GM18520 (cell line): ENCODE measurements at regions not wholly inside any gene's neighbourhood (a gene's known extent, or its start where the extent isn't known, plus 50 kb on each side); places are given as distances from the start of the nearest gene placed in this dataset.
"Not testable (repeated sequence)": the region's sequence is repeated elsewhere in the genome, so short reads cannot be mapped to it uniquely, and the experiment has no call there.

ENCODE experiments used
- ATAC-seq: cut with Tn5 transposase; IDR thresholded peaks from one replicate; pipeline ENCODE4 v1.9.1; 2021; ENCODE audit not compliant: unreplicated experiment

- no peak for ATAC-seq
These were observed 109.2 kb upstream of the ZNF746 start for GRCh38 chr7:149606826-149607225.

GRCh38 chr7:149605696-149606095 lies 108.1 kb upstream of the ZNF746 start:
- no peak for ATAC-seq

- ATAC-seq: no peak
These were observed 106.9 kb upstream of the ZNF746 start for GRCh38 chr7:149604521-149604920.

GRCh38 chr7:149600669-149601330 lies 103.2 kb upstream of the ZNF746 start:
- peak; percentile 98 for ATAC-seq

- peak; percentile 25 for ATAC-seq
These were observed 102.1 kb upstream of the ZNF746 start for GRCh38 chr7:149599636-149600206.

- no peak for ATAC-seq
These were observed 101.2 kb upstream of the ZNF746 start for GRCh38 chr7:149598721-149599308.

GRCh38 chr7:149597789-149598188 lies 100.2 kb upstream of the ZNF746 start:
- ATAC-seq: not testable (repeated sequence)

GRCh38 chr7:149595541-149595940 lies 97.9 kb upstream of the ZNF746 start:
- ATAC-seq: no peak

GRCh38 chr7:149595078-149595477 lies 97.5 kb upstream of the ZNF746 start:
- no peak for ATAC-seq

GRCh38 chr7:149588930-149589329 lies 91.3 kb upstream of the ZNF746 start:
- ATAC-seq: no peak

- no peak for ATAC-seq
These were observed 89.3 kb upstream of the ZNF746 start for GRCh38 chr7:149586646-149587645.

- no peak for ATAC-seq
These were observed 86.9 kb upstream of the ZNF746 start for GRCh38 chr7:149584530-149584929.

- no peak for ATAC-seq
These were observed 86.4 kb upstream of the ZNF746 start for GRCh38 chr7:149584009-149584408.

- no peak for ATAC-seq
These were observed 82.7 kb upstream of the ZNF746 start for GRCh38 chr7:149580328-149580727.

- ATAC-seq: not testable (repeated sequence)
These were observed 81.8 kb upstream of the ZNF746 start for GRCh38 chr7:149579365-149579764.

- not testable (repeated sequence) for ATAC-seq
These were observed 76.8 kb upstream of the ZNF746 start for GRCh38 chr7:149574428-149574827.

- no peak for ATAC-seq
These were observed 75.9 kb upstream of the ZNF746 start for GRCh38 chr7:149573519-149573918.

- ATAC-seq: not testable (repeated sequence)
These were observed 75.3 kb upstream of the ZNF746 start for GRCh38 chr7:149572920-149573319.

GRCh38 chr7:149570784-149571183 lies 73.2 kb upstream of the ZNF746 start:
- no peak for ATAC-seq

- ATAC-seq: no peak
These were observed 72.3 kb upstream of the ZNF746 start for GRCh38 chr7:149569726-149570422.
